ENCODE measurements at regions not wholly inside any gene's neighbourhood (a gene's known extent, or its start where the extent isn't known, plus 50 kb on each side); places are given as distances from the start of the nearest gene placed in this dataset.
"Not testable (repeated sequence)": the region's sequence is repeated elsewhere in the genome, so short reads cannot be mapped to it uniquely, and the experiment has no call there.

DNA sequence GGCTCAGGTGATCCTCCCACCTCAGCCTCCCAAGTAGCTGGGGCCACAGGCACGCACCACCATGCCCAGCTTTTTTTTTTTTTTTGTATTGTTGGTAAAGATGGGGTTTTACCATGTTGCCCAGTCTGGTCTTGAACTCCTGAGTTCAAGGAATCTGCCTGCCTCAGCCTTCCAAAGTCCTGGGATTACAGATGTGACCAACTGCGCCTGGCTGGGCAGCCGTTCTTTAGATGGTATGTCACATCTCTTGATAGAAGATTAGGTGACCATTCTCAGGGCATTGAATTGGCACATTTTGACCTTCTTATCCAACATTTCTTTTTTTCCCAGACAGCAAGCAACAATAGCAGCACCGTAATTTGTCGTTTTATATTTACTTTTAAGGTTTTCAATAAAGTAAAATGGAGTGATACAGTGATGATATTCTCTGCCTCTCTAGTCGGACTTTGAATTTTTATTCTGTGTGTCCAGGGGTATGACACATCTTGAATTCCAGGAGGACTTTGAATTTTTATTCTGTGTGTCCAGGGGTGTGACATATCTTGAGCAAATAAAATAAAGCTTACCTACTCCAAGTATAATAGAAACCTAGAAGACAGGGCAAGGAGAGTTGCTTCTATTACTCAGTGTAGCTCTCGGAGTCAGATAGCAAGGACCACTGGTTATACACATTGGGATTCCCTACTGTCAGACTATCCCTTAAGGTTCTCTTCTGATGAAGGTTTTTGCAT lies 282.4 kb upstream of the NOTCH2NLA start:
- not testable (repeated sequence) for TF ChIP-seq POLR2AphosphoS5, TCF7L2 (IDR thresholded peaks at IDR 0.05; ENCODE audit: low read depth, low read length)
- TF ChIP-seq, protein P1, sequence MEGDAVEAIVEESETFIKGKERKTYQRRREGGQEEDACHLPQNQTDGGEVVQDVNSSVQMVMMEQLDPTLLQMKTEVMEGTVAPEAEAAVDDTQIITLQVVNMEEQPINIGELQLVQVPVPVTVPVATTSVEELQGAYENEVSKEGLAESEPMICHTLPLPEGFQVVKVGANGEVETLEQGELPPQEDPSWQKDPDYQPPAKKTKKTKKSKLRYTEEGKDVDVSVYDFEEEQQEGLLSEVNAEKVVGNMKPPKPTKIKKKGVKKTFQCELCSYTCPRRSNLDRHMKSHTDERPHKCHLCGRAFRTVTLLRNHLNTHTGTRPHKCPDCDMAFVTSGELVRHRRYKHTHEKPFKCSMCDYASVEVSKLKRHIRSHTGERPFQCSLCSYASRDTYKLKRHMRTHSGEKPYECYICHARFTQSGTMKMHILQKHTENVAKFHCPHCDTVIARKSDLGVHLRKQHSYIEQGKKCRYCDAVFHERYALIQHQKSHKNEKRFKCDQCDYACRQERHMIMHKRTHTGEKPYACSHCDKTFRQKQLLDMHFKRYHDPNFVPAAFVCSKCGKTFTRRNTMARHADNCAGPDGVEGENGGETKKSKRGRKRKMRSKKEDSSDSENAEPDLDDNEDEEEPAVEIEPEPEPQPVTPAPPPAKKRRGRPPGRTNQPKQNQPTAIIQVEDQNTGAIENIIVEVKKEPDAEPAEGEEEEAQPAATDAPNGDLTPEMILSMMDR (IDR thresholded peaks at IDR 0.05): not testable (repeated sequence)
